Upper lobe of right lung (tissue), 1 donor: ENCODE measurements at regions not wholly inside any gene's neighbourhood (a gene's known extent, or its start where the extent isn't known, plus 50 kb on each side); places are given as distances from the start of the nearest gene placed in this dataset.
A peak's percentile ranks its signal among the peaks of the same experiment; 100 is the strongest.
"Not testable (repeated sequence)": the region's sequence is repeated elsewhere in the genome, so short reads cannot be mapped to it uniquely, and the experiment has no call there.

Source experiments
- ATAC-seq: fragments of 200-7000 bp; cut with Tn5 transposase; one replicate; pipeline ENCODE4 v1.9.1; 2020; ENCODE audit warnings: mild to moderate bottlenecking, moderate library complexity
- DNase-seq: peaks from one replicate; pipeline ENCODE4 v3.0.0-alpha.2; 2020
- H3K27ac ChIP-seq: fragments of 200-600 bp; one replicate; pipeline ENCODE4 v1.8.0; 2022
- H3K27me3 ChIP-seq: fragments of 200-600 bp; one replicate; pipeline ENCODE4 v1.8.0; 2022; ENCODE audit warnings: mild to moderate bottlenecking
- H3K36me3 ChIP-seq: fragments of 200-600 bp; one replicate; pipeline ENCODE4 v1.8.0; 2022
- H3K4me1 ChIP-seq: fragments of 200-600 bp; one replicate; pipeline ENCODE4 v1.8.0; 2022
- H3K4me3 ChIP-seq: fragments of 200-600 bp; one replicate; pipeline ENCODE4 v1.8.0; 2022; ENCODE audit warnings: mild to moderate bottlenecking
- H3K9me3 ChIP-seq: fragments of 200-600 bp; one replicate; pipeline ENCODE4 v1.8.0; 2022
- CTCF ChIP-seq: fragments of 200-600 bp; IDR thresholded peaks from one replicate; pipeline ENCODE4 v1.8.0; 2022; ENCODE audit warnings: antibody characterized with exemption
- intact Hi-C: fragments of 100-400 bp; cut with DNase I; formaldehyde crosslinking; loops from one replicate; pipeline ENCODE4 v1.11.0; 2022
- donor health status: DM: no; HTN: yes; CAD: no; lungs with severe emphysema.

GRCh38 chr3:26012241-26012745 is 222.4 kb downstream of the OXSM start:
- Histone ChIP-seq H3K9me3 (no peaks in the 10 kb centered on the region), H3K27me3 (no peaks in the 10 kb centered on the region), H3K4me1 (no peaks in the 10 kb centered on the region), H3K27ac (no peak overlapping the region), H3K36me3 (no peaks in the 10 kb centered on the region), H3K4me3 (no peak overlapping the region)
- ATAC-seq (no peak), DNase-seq (no peak)
- no peak for TF ChIP-seq CTCF
- intact Hi-C loops, result no loop called here

- no peak overlapping the region for H3K4me3 ChIP-seq
- H3K36me3 ChIP-seq, result no peaks in the 10 kb centered on the region
- no peaks in the 10 kb centered on the region for H3K27me3 ChIP-seq
- DNase-seq (no peak), ATAC-seq (no peak)
- intact Hi-C loops, result no loop called here
- TF ChIP-seq CTCF, result no peak
- H3K4me1 ChIP-seq, result no peaks in the 10 kb centered on the region
- no peak overlapping the region for H3K27ac ChIP-seq
- H3K9me3 ChIP-seq, result no peaks in the 10 kb centered on the region
These were observed 225.9 kb downstream of the OXSM start for GRCh38 chr3:26015752-26016151.

- intact Hi-C loops, result no loop called here
- Histone ChIP-seq H3K27ac (no peak overlapping the region), H3K4me1 (no peaks in the 10 kb centered on the region), H3K9me3 (no peaks in the 10 kb centered on the region), H3K36me3 (no peaks in the 10 kb centered on the region), H3K27me3 (no peaks in the 10 kb centered on the region), H3K4me3 (no peak overlapping the region)
- DNase-seq (no peak), ATAC-seq (no peak)
- no peak for TF ChIP-seq CTCF
These were observed 229.0 kb downstream of the OXSM start for GRCh38 chr3:26018889-26019288.

GRCh38 chr3:26024206-26024605 is 234.3 kb downstream of the OXSM start:
- ATAC-seq, H3K9me3 ChIP-seq, H3K27me3 ChIP-seq, DNase-seq, H3K4me3 ChIP-seq, H3K36me3 ChIP-seq, H3K27ac ChIP-seq, H3K4me1 ChIP-seq, intact Hi-C loops: not testable (repeated sequence)

GRCh38 chr3:26029321-26029720 is 239.4 kb downstream of the OXSM start:
- no peak for TF ChIP-seq CTCF
- Histone ChIP-seq H3K27ac (no peak overlapping the region), H3K4me1 (no peaks in the 10 kb centered on the region), H3K36me3 (no peaks in the 10 kb centered on the region), H3K27me3 (no peaks in the 10 kb centered on the region), H3K9me3 (no peaks in the 10 kb centered on the region), H3K4me3 (no peak overlapping the region)
- DNase-seq (no peak), ATAC-seq (peak; percentile 56)
- intact Hi-C loops, result no loop called here

- DNase-seq, H3K4me1 ChIP-seq, H3K9me3 ChIP-seq, H3K27ac ChIP-seq, H3K36me3 ChIP-seq, H3K4me3 ChIP-seq, ATAC-seq, H3K27me3 ChIP-seq, intact Hi-C loops: not testable (repeated sequence)
These were observed 252.2 kb downstream of the OXSM start for GRCh38 chr3:26042126-26042525.

GRCh38 chr3:26049951-26050350 is 260.1 kb downstream of the OXSM start:
- no peaks in the 10 kb centered on the region for H3K4me1 ChIP-seq
- intact Hi-C loops, result no loop called here
- ATAC-seq (no peak), DNase-seq (no peak)
- H3K27me3 ChIP-seq, result no peaks in the 10 kb centered on the region
- no peak overlapping the region for H3K27ac ChIP-seq
- H3K4me3 ChIP-seq, result no peak overlapping the region
- no peaks in the 10 kb centered on the region for H3K36me3 ChIP-seq
- H3K9me3 ChIP-seq, result no peaks in the 10 kb centered on the region
- TF ChIP-seq CTCF, result no peak
